B cell (primary cell): ENCODE measurements at regions not wholly inside any gene's neighbourhood (a gene's known extent, or its start where the extent isn't known, plus 50 kb on each side); places are given as distances from the start of the nearest gene placed in this dataset.

ENCODE experiments used
- ATAC-seq: fragments of 200-7000 bp; cut with Tn5 transposase; one replicate; pipeline ENCODE4 v1.10.0; 2021; ENCODE audit warnings: low read depth, mild to moderate bottlenecking, moderate number of reproducible peaks, moderate library complexity
- CTCF ChIA-PET: fragments of 350-600 bp; sonication (Branson Sonifier 250); formaldehyde crosslinking; loops from one replicate; lab custom pipeline; 2021; ENCODE audit warnings: antibody characterized with exemption, inconsistent platforms; lab: Charles Lee
- POLR2A ChIA-PET: fragments of 350-600 bp; sonication (Branson Sonifier 250); formaldehyde crosslinking; loops from one replicate; lab custom pipeline; 2021; ENCODE audit warnings: antibody characterized with exemption; lab: Charles Lee
- DNase-seq: peaks from one replicate; pipeline ENCODE4 v3.0.0; 2013
- H2AFZ ChIP-seq: 2 replicates; pipeline ENCODE4 v1.6.1; 2012; ENCODE audit warnings: mild to moderate bottlenecking, low read depth, low read length; ENCODE audit not compliant: insufficient read depth, poor library complexity, severe bottlenecking
- H3K27ac ChIP-seq, 2 donors: 1 replicate in 1 of 2; 2 replicates in 1 of 2; pipeline ENCODE4 v1.5.1; 2012 to 2013; ENCODE audit warnings: low read length in 2 of 2, mild to moderate bottlenecking in 2 of 2, moderate library complexity in 1 of 2
- H3K27me3 ChIP-seq, 4 experiments: fragments of 200-600 bp in 1 of 4; sonication (generic) in 1 of 4; replicated peaks in 1 of 4; 1 replicate in 2 of 4; 2 replicates in 2 of 4; pipeline versions ENCODE4 v1.6.1 to v1.7.0; 2013 to 2016; ENCODE audit warnings: low read length in 3 of 4, mild to moderate bottlenecking in 2 of 4, mixed read lengths in 1 of 4, moderate library complexity in 1 of 4; ENCODE audit not compliant: insufficient read depth in 4 of 4, control insufficient read depth in 3 of 4; ENCODE audit errors: control extremely low read depth in 1 of 4
- H3K36me3 ChIP-seq, 2 experiments: replicated peaks in 1 of 2; 1 replicate in 1 of 2; 2 replicates in 1 of 2; pipeline versions ENCODE4 v1.6.1 to v1.7.1; 2013; ENCODE audit warnings: low read length in 1 of 2; ENCODE audit not compliant: insufficient read depth in 2 of 2, control insufficient read depth in 1 of 2; ENCODE audit errors: control extremely low read depth in 1 of 2, extremely low read depth in 1 of 2
- H3K4me1 ChIP-seq, 2 donors: fragments of 200-600 bp in 1 of 2; sonication (generic) in 1 of 2; 1 replicate in 1 of 2; 2 replicates in 1 of 2; pipeline versions ENCODE4 v1.5.1 to v1.6.1; 2013 to 2017; ENCODE audit warnings: low read length in 2 of 2; ENCODE audit not compliant: control insufficient read depth in 2 of 2, insufficient read depth in 2 of 2
- H3K4me2 ChIP-seq: replicated peaks from 2 replicates; pipeline ENCODE3; 2012; ENCODE audit warnings: mild to moderate bottlenecking, low read depth, low read length; ENCODE audit not compliant: poor library complexity, severe bottlenecking
- H3K4me3 ChIP-seq, 5 experiments: fragments of 200-600 bp in 1 of 5; sonication (generic) in 1 of 5; 1 replicate in 3 of 5; 2 replicates in 2 of 5; pipeline versions ENCODE4 v1.5.1 to v1.7.0; 2011 to 2016; ENCODE audit warnings: low read length in 4 of 5, mild to moderate bottlenecking in 4 of 5, low read depth in 2 of 5, control low read depth in 1 of 5, moderate library complexity in 1 of 5; ENCODE audit not compliant: insufficient read depth in 1 of 5; ENCODE audit errors: control extremely low read depth in 1 of 5, extremely low read depth in 1 of 5
- H3K79me2 ChIP-seq: fragments of 200-600 bp; sonication (generic); one replicate; pipeline ENCODE4 v1.6.0; 2016; ENCODE audit warnings: low read length; ENCODE audit not compliant: control insufficient read depth, insufficient read depth
- H3K9ac ChIP-seq: fragments of 200-600 bp; sonication (generic); 2 replicates; pipeline ENCODE4 v1.6.1; 2017; ENCODE audit warnings: mild to moderate bottlenecking, low read length, moderate library complexity
- H3K9me3 ChIP-seq, 3 donors: one replicate each; pipeline versions ENCODE4 v1.6.1 to v1.7.1; 2013; ENCODE audit warnings: low read length in 2 of 3; ENCODE audit not compliant: control insufficient read depth in 2 of 3, insufficient read depth in 1 of 3; ENCODE audit errors: control extremely low read depth in 1 of 3
- H4K20me1 ChIP-seq: 2 replicates; pipeline ENCODE4 v1.6.0; 2012; ENCODE audit warnings: mild to moderate bottlenecking, low read length; ENCODE audit not compliant: insufficient read depth, control insufficient read depth, poor library complexity, severe bottlenecking
- H3K27ac Mint-ChIP-seq: one replicate; pipeline ENCODE4 v1.8.0; 2021; ENCODE audit warnings: mixed read lengths
- H3K27me3 Mint-ChIP-seq: one replicate; pipeline ENCODE4 v1.8.0; 2021; ENCODE audit warnings: mixed read lengths
- H3K4me1 Mint-ChIP-seq: one replicate; pipeline ENCODE4 v1.8.0; 2021; ENCODE audit warnings: mixed read lengths
- H3K4me3 Mint-ChIP-seq: one replicate; pipeline ENCODE4 v1.8.0; 2021; ENCODE audit warnings: mixed read lengths
- H3K9me3 Mint-ChIP-seq: one replicate; pipeline ENCODE4 v1.8.0; 2022; ENCODE audit warnings: mixed read lengths; ENCODE audit not compliant: insufficient read depth
- CTCF ChIP-seq: fragments of 200-600 bp; IDR thresholded peaks from one replicate; pipeline ENCODE4 v1.8.0; 2022; ENCODE audit warnings: antibody characterized with exemption, mild to moderate bottlenecking
- EZH2 ChIP-seq: IDR thresholded peaks from 2 replicates; pipeline ENCODE4 v1.6.1; 2012; ENCODE audit warnings: borderline replicate concordance, low read depth, mild to moderate bottlenecking, moderate library complexity, low read length; ENCODE audit not compliant: insufficient read depth, poor library complexity, severe bottlenecking
- WGBS: methylation state at CpG from one replicate; pipeline ENCODE4 v1.1.5; 2013; ENCODE audit warnings: missing lambda C conversion rate; ENCODE audit not compliant: insufficient coverage; 5-methylcytosine and 5-hydroxymethylcytosine counted together
- intact Hi-C: fragments of 100-400 bp; cut with micrococcal nuclease; formaldehyde crosslinking; loops from one replicate; pipeline ENCODE4 v1.10.0; 2022

DNA sequence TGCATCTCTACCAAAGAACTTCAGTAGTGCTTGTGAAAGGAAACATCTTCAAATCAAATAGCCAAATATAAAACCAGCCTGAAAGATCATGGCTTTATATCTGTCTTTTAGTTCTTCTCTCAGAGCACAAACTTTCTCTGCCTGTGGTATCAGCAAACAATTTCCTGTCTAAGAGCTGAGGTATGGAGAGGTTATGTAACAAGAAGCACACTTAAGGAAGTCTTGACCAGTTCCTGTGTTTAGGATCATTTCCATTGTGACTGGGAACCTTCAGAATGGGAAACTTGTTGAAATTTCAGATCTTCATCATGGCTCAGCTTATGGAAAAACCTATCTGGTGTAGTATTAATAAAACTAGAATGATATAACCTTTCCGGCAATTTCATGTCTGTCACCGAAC is 148.8 kb downstream of the MBL2 start:
- DNase-seq (no peak), ATAC-seq (no peak)
- ChIA-PET POLR2A (no interaction called here), CTCF (no interaction called here)
- no peaks in the 10 kb centered on the region for H3K79me2 ChIP-seq
- no peak overlapping the region for H3K9ac ChIP-seq
- Mint-ChIP-seq H3K27me3 (no peaks in the 10 kb centered on the region), H3K9me3 (no peaks in the 10 kb centered on the region), H3K4me1 (no peaks in the 10 kb centered on the region), H3K4me3 (no peak overlapping the region), H3K27ac (no peak overlapping the region)
- no peak overlapping the region for H2AFZ ChIP-seq
- H3K4me2 ChIP-seq, result no peak overlapping the region
- intact Hi-C loops, result no loop called here
- TF ChIP-seq CTCF (no peak), EZH2 (no peak)
- H3K4me1 ChIP-seq, result no peaks in the 10 kb centered on the region
- no peak overlapping the region for H3K4me3 ChIP-seq
- WGBS, result no CpG with 5 or more reads among the region's 2 CpGs
- no peaks in the 10 kb centered on the region for H3K36me3 ChIP-seq
- no peaks in the 10 kb centered on the region for H3K9me3 ChIP-seq
- H3K27ac ChIP-seq, result no peak overlapping the region
- H3K27me3 ChIP-seq, result no peaks in the 10 kb centered on the region
- no peaks in the 10 kb centered on the region for H4K20me1 ChIP-seq

- no peaks in the 10 kb centered on the region for H3K4me1 ChIP-seq
- ATAC-seq (no peak), DNase-seq (no peak)
- no peak overlapping the region for H3K4me2 ChIP-seq
- intact Hi-C loops, result no loop called here
- H3K27ac ChIP-seq, result no peak overlapping the region
- CTCF ChIA-PET, result no interaction called here
- Mint-ChIP-seq H3K27ac (no peak overlapping the region), H3K4me1 (no peaks in the 10 kb centered on the region), H3K27me3 (no peaks in the 10 kb centered on the region), H3K9me3 (no peaks in the 10 kb centered on the region), H3K4me3 (no peak overlapping the region)
- POLR2A ChIA-PET, result no interaction called here
- H2AFZ ChIP-seq, result no peak overlapping the region
- no peaks in the 10 kb centered on the region for H3K9me3 ChIP-seq
- H4K20me1 ChIP-seq, result no peaks in the 10 kb centered on the region
- TF ChIP-seq CTCF (no peak), EZH2 (no peak)
- no peaks in the 10 kb centered on the region for H3K27me3 ChIP-seq
- H3K9ac ChIP-seq, result no peak overlapping the region
- no peaks in the 10 kb centered on the region for H3K36me3 ChIP-seq
- H3K79me2 ChIP-seq, result no peaks in the 10 kb centered on the region
- no peak overlapping the region for H3K4me3 ChIP-seq
Measured at GRCh38 chr10:52627279-52627678, 145.3 kb downstream of the MBL2 start.
